H1 (cell line): ENCODE measurements at regions not wholly inside any gene's neighbourhood (a gene's known extent, or its start where the extent isn't known, plus 50 kb on each side); places are given as distances from the start of the nearest gene placed in this dataset.

ENCODE experiments used
- CEBPB ChIP-seq: IDR thresholded peaks from 2 replicates; pipeline ENCODE4 v1.6.1; 2012; ENCODE audit warnings: low read depth, low read length
- CHD1 ChIP-seq: IDR thresholded peaks from 2 replicates; pipeline ENCODE4 v1.6.1; 2012; ENCODE audit warnings: low read depth, low read length, improper control_type of control experiment
- GTF2F1 ChIP-seq: IDR thresholded peaks from 2 replicates; pipeline ENCODE4 v1.6.1; 2012; ENCODE audit warnings: low read depth, low read length, improper control_type of control experiment, borderline replicate concordance
- NRF1 ChIP-seq: IDR thresholded peaks from 2 replicates; pipeline ENCODE4 v1.6.1; 2011; ENCODE audit warnings: mild to moderate bottlenecking, low read depth, low read length, improper control_type of control experiment
- POLR2A ChIP-seq, 2 experiments: IDR thresholded peaks; 1 replicate in 1 of 2; 2 replicates in 1 of 2; pipeline ENCODE4 v1.6.1; 2011; ENCODE audit warnings: low read depth in 2 of 2, low read length in 2 of 2, mild to moderate bottlenecking in 2 of 2; ENCODE audit errors: control extremely low read depth in 1 of 2
- RFX5 ChIP-seq: IDR thresholded peaks from 2 replicates; pipeline ENCODE4 v1.6.1; 2011; ENCODE audit warnings: low read depth, low read length, improper control_type of control experiment, borderline replicate concordance
- TAF1 ChIP-seq: IDR thresholded peaks from 2 replicates; pipeline ENCODE4 v1.6.1; 2011; ENCODE audit warnings: mild to moderate bottlenecking, low read depth, low read length
- ZNF274 ChIP-seq: IDR thresholded peaks from 2 replicates; pipeline ENCODE4 v1.7.0; 2012; ENCODE audit warnings: low read length, borderline replicate concordance; ENCODE audit errors: extremely low read depth
- TF ChIP-seq, protein P1 (sequence below): fragments of 300-600 bp; sonication (generic); IDR thresholded peaks from 2 replicates; pipeline ENCODE4 v1.7.1; 2012; ENCODE audit warnings: low read length, moderate library complexity, mild to moderate bottlenecking, inconsistent platforms; ENCODE audit not compliant: insufficient replicate concordance

- TF ChIP-seq, protein P1, sequence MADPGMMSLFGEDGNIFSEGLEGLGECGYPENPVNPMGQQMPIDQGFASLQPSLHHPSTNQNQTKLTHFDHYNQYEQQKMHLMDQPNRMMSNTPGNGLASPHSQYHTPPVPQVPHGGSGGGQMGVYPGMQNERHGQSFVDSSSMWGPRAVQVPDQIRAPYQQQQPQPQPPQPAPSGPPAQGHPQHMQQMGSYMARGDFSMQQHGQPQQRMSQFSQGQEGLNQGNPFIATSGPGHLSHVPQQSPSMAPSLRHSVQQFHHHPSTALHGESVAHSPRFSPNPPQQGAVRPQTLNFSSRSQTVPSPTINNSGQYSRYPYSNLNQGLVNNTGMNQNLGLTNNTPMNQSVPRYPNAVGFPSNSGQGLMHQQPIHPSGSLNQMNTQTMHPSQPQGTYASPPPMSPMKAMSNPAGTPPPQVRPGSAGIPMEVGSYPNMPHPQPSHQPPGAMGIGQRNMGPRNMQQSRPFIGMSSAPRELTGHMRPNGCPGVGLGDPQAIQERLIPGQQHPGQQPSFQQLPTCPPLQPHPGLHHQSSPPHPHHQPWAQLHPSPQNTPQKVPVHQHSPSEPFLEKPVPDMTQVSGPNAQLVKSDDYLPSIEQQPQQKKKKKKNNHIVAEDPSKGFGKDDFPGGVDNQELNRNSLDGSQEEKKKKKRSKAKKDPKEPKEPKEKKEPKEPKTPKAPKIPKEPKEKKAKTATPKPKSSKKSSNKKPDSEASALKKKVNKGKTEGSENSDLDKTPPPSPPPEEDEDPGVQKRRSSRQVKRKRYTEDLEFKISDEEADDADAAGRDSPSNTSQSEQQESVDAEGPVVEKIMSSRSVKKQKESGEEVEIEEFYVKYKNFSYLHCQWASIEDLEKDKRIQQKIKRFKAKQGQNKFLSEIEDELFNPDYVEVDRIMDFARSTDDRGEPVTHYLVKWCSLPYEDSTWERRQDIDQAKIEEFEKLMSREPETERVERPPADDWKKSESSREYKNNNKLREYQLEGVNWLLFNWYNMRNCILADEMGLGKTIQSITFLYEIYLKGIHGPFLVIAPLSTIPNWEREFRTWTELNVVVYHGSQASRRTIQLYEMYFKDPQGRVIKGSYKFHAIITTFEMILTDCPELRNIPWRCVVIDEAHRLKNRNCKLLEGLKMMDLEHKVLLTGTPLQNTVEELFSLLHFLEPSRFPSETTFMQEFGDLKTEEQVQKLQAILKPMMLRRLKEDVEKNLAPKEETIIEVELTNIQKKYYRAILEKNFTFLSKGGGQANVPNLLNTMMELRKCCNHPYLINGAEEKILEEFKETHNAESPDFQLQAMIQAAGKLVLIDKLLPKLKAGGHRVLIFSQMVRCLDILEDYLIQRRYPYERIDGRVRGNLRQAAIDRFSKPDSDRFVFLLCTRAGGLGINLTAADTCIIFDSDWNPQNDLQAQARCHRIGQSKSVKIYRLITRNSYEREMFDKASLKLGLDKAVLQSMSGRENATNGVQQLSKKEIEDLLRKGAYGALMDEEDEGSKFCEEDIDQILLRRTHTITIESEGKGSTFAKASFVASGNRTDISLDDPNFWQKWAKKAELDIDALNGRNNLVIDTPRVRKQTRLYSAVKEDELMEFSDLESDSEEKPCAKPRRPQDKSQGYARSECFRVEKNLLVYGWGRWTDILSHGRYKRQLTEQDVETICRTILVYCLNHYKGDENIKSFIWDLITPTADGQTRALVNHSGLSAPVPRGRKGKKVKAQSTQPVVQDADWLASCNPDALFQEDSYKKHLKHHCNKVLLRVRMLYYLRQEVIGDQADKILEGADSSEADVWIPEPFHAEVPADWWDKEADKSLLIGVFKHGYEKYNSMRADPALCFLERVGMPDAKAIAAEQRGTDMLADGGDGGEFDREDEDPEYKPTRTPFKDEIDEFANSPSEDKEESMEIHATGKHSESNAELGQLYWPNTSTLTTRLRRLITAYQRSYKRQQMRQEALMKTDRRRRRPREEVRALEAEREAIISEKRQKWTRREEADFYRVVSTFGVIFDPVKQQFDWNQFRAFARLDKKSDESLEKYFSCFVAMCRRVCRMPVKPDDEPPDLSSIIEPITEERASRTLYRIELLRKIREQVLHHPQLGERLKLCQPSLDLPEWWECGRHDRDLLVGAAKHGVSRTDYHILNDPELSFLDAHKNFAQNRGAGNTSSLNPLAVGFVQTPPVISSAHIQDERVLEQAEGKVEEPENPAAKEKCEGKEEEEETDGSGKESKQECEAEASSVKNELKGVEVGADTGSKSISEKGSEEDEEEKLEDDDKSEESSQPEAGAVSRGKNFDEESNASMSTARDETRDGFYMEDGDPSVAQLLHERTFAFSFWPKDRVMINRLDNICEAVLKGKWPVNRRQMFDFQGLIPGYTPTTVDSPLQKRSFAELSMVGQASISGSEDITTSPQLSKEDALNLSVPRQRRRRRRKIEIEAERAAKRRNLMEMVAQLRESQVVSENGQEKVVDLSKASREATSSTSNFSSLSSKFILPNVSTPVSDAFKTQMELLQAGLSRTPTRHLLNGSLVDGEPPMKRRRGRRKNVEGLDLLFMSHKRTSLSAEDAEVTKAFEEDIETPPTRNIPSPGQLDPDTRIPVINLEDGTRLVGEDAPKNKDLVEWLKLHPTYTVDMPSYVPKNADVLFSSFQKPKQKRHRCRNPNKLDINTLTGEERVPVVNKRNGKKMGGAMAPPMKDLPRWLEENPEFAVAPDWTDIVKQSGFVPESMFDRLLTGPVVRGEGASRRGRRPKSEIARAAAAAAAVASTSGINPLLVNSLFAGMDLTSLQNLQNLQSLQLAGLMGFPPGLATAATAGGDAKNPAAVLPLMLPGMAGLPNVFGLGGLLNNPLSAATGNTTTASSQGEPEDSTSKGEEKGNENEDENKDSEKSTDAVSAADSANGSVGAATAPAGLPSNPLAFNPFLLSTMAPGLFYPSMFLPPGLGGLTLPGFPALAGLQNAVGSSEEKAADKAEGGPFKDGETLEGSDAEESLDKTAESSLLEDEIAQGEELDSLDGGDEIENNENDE, result no peak
- TF ChIP-seq ZNF274, result no peak
- no peak for TF ChIP-seq NRF1
- TF ChIP-seq CEBPB, result no peak
- no peak for TF ChIP-seq POLR2A (IDR thresholded peaks at IDR 0.05; ENCODE audit: control extremely low read depth in 1 of 2, low read depth in 2 of 2, low read length in 2 of 2)
- TF ChIP-seq GTF2F1, result no peak
- no peak for TF ChIP-seq CHD1
- no peak for TF ChIP-seq TAF1
- no peak for TF ChIP-seq RFX5
Observed at GRCh38 chr2:22879009-22879863, 505.7 kb upstream of the KLHL29 start (continued).
